Nephron (organoid): ENCODE measurements at regions not wholly inside any gene's neighbourhood (a gene's known extent, or its start where the extent isn't known, plus 50 kb on each side); places are given as distances from the start of the nearest gene placed in this dataset.

Source experiments
- H3K27ac Mint-ChIP-seq, 3 experiments: 2 replicates each; pipeline ENCODE4 v1.8.0; 2020; ENCODE audit warnings: mixed read lengths in 3 of 3, mild to moderate bottlenecking in 2 of 3, moderate library complexity in 1 of 3
- H3K27me3 Mint-ChIP-seq: 2 replicates; pipeline ENCODE4 v1.8.0; 2021; ENCODE audit warnings: low read depth, mild to moderate bottlenecking, moderate library complexity, mixed read lengths
- H3K36me3 Mint-ChIP-seq: 2 replicates; pipeline ENCODE4 v1.8.0; 2020; ENCODE audit warnings: low read depth, mixed read lengths
- H3K4me1 Mint-ChIP-seq: 2 replicates; pipeline ENCODE4 v1.8.0; 2020; ENCODE audit warnings: mixed read lengths
- H3K4me3 Mint-ChIP-seq, 3 experiments: 2 replicates each; pipeline ENCODE4 v1.8.0; 2020; ENCODE audit warnings: mild to moderate bottlenecking in 3 of 3, mixed read lengths in 3 of 3, moderate library complexity in 2 of 3
- H3K9me3 Mint-ChIP-seq: 2 replicates; pipeline ENCODE4 v1.8.0; 2020; ENCODE audit warnings: mixed read lengths
- TF ChIP-seq, protein P1 (sequence below), 3 experiments: fragments of 200-600 bp; sonication (generic); IDR thresholded peaks; one replicate each; pipeline ENCODE4 v1.5.0; 2021; ENCODE audit warnings: antibody characterized with exemption in 3 of 3; ENCODE audit not compliant: unreplicated experiment in 3 of 3

DNA sequence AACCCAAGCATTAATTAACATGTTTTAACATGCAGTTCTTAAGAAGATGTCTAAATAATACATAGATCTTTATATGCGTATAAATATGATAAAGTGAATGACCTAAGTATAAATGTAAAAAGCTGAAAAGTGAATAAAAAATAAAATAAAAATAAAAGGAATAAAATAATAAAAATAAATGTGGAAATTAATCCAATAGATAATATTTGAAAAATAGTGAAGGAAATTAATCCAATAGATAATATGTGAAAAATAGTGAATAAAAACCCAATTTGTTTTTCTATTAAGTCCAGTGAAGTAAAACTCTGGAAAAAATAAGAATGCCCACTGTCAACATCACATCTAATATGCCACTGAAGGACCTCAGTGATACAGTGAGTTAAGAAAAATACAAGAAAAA lies 180.6 kb upstream of the SLC27A6 start:
- TF ChIP-seq, protein P1, sequence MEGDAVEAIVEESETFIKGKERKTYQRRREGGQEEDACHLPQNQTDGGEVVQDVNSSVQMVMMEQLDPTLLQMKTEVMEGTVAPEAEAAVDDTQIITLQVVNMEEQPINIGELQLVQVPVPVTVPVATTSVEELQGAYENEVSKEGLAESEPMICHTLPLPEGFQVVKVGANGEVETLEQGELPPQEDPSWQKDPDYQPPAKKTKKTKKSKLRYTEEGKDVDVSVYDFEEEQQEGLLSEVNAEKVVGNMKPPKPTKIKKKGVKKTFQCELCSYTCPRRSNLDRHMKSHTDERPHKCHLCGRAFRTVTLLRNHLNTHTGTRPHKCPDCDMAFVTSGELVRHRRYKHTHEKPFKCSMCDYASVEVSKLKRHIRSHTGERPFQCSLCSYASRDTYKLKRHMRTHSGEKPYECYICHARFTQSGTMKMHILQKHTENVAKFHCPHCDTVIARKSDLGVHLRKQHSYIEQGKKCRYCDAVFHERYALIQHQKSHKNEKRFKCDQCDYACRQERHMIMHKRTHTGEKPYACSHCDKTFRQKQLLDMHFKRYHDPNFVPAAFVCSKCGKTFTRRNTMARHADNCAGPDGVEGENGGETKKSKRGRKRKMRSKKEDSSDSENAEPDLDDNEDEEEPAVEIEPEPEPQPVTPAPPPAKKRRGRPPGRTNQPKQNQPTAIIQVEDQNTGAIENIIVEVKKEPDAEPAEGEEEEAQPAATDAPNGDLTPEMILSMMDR (IDR thresholded peaks at IDR 0.05; ENCODE audit: unreplicated experiment in 3 of 3): no peak
- H3K36me3 Mint-ChIP-seq: no peaks in the 10 kb centered on the region
- H3K27ac Mint-ChIP-seq: no peak overlapping the region
- H3K9me3 Mint-ChIP-seq: peaks cover 4% of the 10 kb centered on the region
- no peaks in the 10 kb centered on the region for H3K27me3 Mint-ChIP-seq
- no peak overlapping the region for H3K4me3 Mint-ChIP-seq
- peaks cover 6% of the 10 kb centered on the region for H3K4me1 Mint-ChIP-seq

DNA sequence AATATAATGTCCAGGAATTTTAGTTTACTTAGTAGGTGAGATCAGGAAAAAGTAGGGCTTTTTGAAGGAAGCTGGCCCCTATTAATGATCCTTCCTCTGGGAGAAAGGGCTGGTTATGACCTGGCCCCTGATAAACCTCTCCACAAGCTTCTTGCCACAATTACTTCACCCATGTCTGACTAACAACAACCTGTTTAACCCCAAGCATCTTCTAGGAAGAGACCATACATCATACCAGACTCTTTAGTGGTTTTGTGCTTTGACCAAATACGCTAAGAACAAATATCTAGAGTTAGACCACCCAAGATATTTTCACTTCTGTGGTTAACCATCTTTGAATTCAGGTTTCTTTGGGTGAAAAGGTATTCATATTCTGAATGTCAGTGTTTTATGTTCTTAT lies 174.0 kb upstream of the SLC27A6 start:
- no peaks in the 10 kb centered on the region for H3K27me3 Mint-ChIP-seq
- H3K4me1 Mint-ChIP-seq: peaks cover 14% of the 10 kb centered on the region
- TF ChIP-seq, protein P1 (IDR thresholded peaks at IDR 0.05; ENCODE audit: unreplicated experiment in 3 of 3): no peak
- H3K4me3 Mint-ChIP-seq: no peak overlapping the region
- H3K27ac Mint-ChIP-seq: peak overlapping the region in 2 of 3 experiments; percentile 20 to 35
- H3K36me3 Mint-ChIP-seq: no peaks in the 10 kb centered on the region
- H3K9me3 Mint-ChIP-seq: peaks cover 4% of the 10 kb centered on the region

DNA sequence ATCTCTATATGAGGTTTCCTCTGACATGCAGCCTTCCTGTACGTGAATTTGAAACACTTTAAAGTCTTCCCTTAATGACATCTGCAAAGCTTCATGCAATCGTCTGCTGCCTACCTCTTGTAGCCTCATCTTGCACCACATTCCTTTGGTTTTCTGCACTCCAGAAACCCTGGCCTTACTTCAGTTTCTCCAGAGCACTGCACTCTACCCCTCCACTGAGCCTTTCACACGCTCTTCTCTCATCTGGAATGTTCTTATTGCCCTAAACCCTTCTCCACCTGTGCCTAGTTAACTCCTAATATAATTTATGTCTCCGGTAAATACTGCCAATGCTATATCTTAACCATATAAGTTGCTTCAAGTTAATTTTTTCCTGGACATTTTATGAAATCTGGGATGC lies 168.8 kb upstream of the SLC27A6 start:
- H3K27ac Mint-ChIP-seq: peak overlapping the region; percentile 3 to 9 (median 7)
- H3K27me3 Mint-ChIP-seq: no peaks in the 10 kb centered on the region
- H3K9me3 Mint-ChIP-seq: peaks cover 5% of the 10 kb centered on the region
- no peaks in the 10 kb centered on the region for H3K36me3 Mint-ChIP-seq
- no peak overlapping the region for H3K4me3 Mint-ChIP-seq
- H3K4me1 Mint-ChIP-seq: peaks cover 18% of the 10 kb centered on the region
- TF ChIP-seq, protein P1 (IDR thresholded peaks at IDR 0.05; ENCODE audit: unreplicated experiment in 3 of 3): no peak

DNA sequence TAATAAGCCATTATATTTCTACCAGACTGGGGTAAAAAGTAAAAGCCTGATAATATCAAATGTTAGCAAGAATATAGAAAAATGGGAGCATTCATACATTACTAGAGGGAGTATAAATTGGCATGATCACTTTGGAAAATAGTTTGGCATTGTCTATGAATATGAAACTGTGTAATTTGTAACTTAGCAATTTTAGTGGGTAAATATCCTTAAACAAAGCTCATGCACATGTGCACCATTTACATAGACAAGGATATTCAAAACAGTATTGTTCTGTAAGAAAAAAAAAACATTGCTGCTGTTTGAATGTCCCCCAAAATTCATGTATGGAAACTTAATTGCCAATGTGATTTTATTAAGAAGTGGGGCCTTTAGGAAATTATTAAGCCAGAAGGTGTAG lies 166.4 kb upstream of the SLC27A6 start:
- Mint-ChIP-seq H3K27me3 (no peaks in the 10 kb centered on the region), H3K4me1 (peaks cover 11% of the 10 kb centered on the region), H3K27ac (no peak overlapping the region), H3K36me3 (no peaks in the 10 kb centered on the region), H3K9me3 (peaks cover 5% of the 10 kb centered on the region), H3K4me3 (no peak overlapping the region)
- TF ChIP-seq, protein P1 (IDR thresholded peaks at IDR 0.05; ENCODE audit: unreplicated experiment in 3 of 3): no peak

DNA sequence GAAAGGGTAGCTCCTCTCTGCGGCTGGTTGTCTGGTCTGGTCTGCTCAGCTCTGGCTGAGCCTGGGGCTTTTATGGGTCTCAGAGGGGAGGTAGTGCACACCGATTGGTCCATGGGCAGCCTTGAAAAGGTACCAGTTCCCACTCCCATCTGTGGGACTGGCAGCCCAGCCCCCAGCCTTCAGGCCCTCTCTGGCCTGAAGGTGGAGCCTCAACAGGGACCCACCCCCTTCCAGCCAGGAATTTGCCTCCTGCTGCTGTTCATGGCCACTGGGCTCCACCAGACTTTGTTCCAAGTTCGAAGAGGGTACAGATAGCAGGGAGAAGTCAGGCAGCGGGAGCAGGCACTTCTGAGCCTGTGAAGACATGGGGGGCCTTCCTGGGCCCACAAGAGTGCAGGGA lies 165.3 kb upstream of the SLC27A6 start:
- no peak overlapping the region for H3K4me3 Mint-ChIP-seq
- no peaks in the 10 kb centered on the region for H3K36me3 Mint-ChIP-seq
- no peak overlapping the region for H3K27ac Mint-ChIP-seq
- TF ChIP-seq, protein P1 (IDR thresholded peaks at IDR 0.05; ENCODE audit: unreplicated experiment in 3 of 3): no peak
- H3K4me1 Mint-ChIP-seq: peaks cover 11% of the 10 kb centered on the region
- H3K9me3 Mint-ChIP-seq: peaks cover 5% of the 10 kb centered on the region
- no peaks in the 10 kb centered on the region for H3K27me3 Mint-ChIP-seq

DNA sequence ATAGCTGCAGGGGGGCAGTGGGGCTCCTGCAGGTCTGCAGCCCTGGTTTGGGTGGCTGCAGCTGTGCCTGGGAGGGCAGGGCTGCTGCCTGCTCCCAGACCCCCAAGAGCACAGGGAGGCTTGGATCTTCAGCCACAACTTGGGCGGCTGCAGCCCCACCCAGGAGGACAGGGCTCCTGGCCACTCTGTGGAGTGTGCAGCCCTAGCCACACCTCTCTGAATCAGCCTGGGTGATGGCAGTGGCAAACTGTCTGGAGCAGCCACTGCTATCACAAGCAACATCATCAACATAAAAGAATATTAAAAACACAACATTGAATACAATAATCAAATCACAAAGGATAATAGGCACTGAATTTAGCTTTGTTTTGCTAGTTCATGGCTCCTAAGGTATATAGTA lies 164.9 kb upstream of the SLC27A6 start:
- Mint-ChIP-seq H3K36me3 (no peaks in the 10 kb centered on the region), H3K4me3 (no peak overlapping the region), H3K9me3 (peaks cover 5% of the 10 kb centered on the region), H3K27me3 (no peaks in the 10 kb centered on the region), H3K4me1 (peaks cover 11% of the 10 kb centered on the region), H3K27ac (no peak overlapping the region)
- TF ChIP-seq, protein P1 (IDR thresholded peaks at IDR 0.05; ENCODE audit: unreplicated experiment in 3 of 3): no peak
